ENCODE measurements at regions not wholly inside any gene's neighbourhood (a gene's known extent, or its start where the extent isn't known, plus 50 kb on each side); places are given as distances from the start of the nearest gene placed in this dataset.

GRCh38 chr9:134239939-134240338, 75.6 kb upstream of the RNU6ATAC start:
- Histone ChIP-seq H3K27me3 (no peaks in the 10 kb centered on the region), H3K4me3 (no peak overlapping the region), H3K79me2 (no peaks in the 10 kb centered on the region), H3K4me2 (no peak overlapping the region), H2AFZ (no peak overlapping the region), H3K4me1 (ENCODE audit: insufficient read depth) (peaks cover 11% of the 10 kb centered on the region), H4K20me1 (ENCODE audit: insufficient read depth, poor library complexity, severe bottlenecking) (no peaks in the 10 kb centered on the region), H3K9me3 (ENCODE audit: low read depth) (no peaks in the 10 kb centered on the region), H3K9me2 (replicated peaks; ENCODE audit: insufficient read depth) (no peaks in the 10 kb centered on the region), H3K36me3 (replicated peaks; ENCODE audit: insufficient read depth, low read depth) (no peaks in the 10 kb centered on the region), H3K27ac (peak overlapping the region; percentile 60)
- TF ChIP-seq EZH2 (IDR thresholded peaks at IDR 0.05; ENCODE audit: borderline replicate concordance), result no peak
- no peak for TF ChIP-seq EZH2phosphoT487 (IDR thresholded peaks at IDR 0.05; ENCODE audit: low read depth, severe bottlenecking, unreplicated experiment)
- no peak for TF ChIP-seq CTCF (IDR thresholded peaks at IDR 0.05; ENCODE audit: poor library complexity)
- no peak for DNase-seq (ENCODE audit: low spot score)
- WGBS (ENCODE audit: low lambda C conversion rate, missing lambda C conversion rate), result 83% methylated on average over 6 of the region's 7 CpGs

GRCh38 chr9:134240361-134240760, 76.0 kb upstream of the RNU6ATAC start:
- Histone ChIP-seq H2AFZ (no peak overlapping the region), H3K4me2 (no peak overlapping the region), H3K27me3 (no peaks in the 10 kb centered on the region), H3K27ac (peak overlapping the region; percentile 60), H3K79me2 (no peaks in the 10 kb centered on the region), H3K4me1 (ENCODE audit: insufficient read depth) (peaks cover 11% of the 10 kb centered on the region), H3K36me3 (replicated peaks; ENCODE audit: insufficient read depth, low read depth) (no peaks in the 10 kb centered on the region), H4K20me1 (ENCODE audit: insufficient read depth, poor library complexity, severe bottlenecking) (no peaks in the 10 kb centered on the region), H3K9me3 (ENCODE audit: low read depth) (no peaks in the 10 kb centered on the region), H3K4me3 (no peak overlapping the region), H3K9me2 (replicated peaks; ENCODE audit: insufficient read depth) (no peaks in the 10 kb centered on the region)
- WGBS (ENCODE audit: low lambda C conversion rate, missing lambda C conversion rate), result 52% methylated on average over 11 of the region's 11 CpGs
- no peak for DNase-seq (ENCODE audit: low spot score)
- no peak for TF ChIP-seq CTCF (IDR thresholded peaks at IDR 0.05; ENCODE audit: poor library complexity)
- no peak for TF ChIP-seq EZH2 (IDR thresholded peaks at IDR 0.05; ENCODE audit: borderline replicate concordance)
- TF ChIP-seq EZH2phosphoT487 (IDR thresholded peaks at IDR 0.05; ENCODE audit: low read depth, severe bottlenecking, unreplicated experiment), result no peak

GRCh38 chr9:134242706-134243105, 78.3 kb upstream of the RNU6ATAC start:
- Histone ChIP-seq H3K9me3 (ENCODE audit: low read depth) (no peaks in the 10 kb centered on the region), H4K20me1 (ENCODE audit: insufficient read depth, poor library complexity, severe bottlenecking) (no peaks in the 10 kb centered on the region), H2AFZ (no peak overlapping the region), H3K4me2 (no peak overlapping the region), H3K27ac (no peak overlapping the region), H3K9me2 (replicated peaks; ENCODE audit: insufficient read depth) (no peaks in the 10 kb centered on the region), H3K27me3 (no peaks in the 10 kb centered on the region), H3K79me2 (no peaks in the 10 kb centered on the region), H3K4me3 (no peak overlapping the region), H3K4me1 (ENCODE audit: insufficient read depth) (peaks cover 3% of the 10 kb centered on the region), H3K36me3 (replicated peaks; ENCODE audit: insufficient read depth, low read depth) (no peaks in the 10 kb centered on the region)
- TF ChIP-seq EZH2phosphoT487 (IDR thresholded peaks at IDR 0.05; ENCODE audit: low read depth, severe bottlenecking, unreplicated experiment), result no peak
- no peak for TF ChIP-seq EZH2 (IDR thresholded peaks at IDR 0.05; ENCODE audit: borderline replicate concordance)
- TF ChIP-seq CTCF (IDR thresholded peaks at IDR 0.05; ENCODE audit: poor library complexity), result no peak
- no peak for DNase-seq (ENCODE audit: low spot score)
- 79% methylated on average over 19 of the region's 19 CpGs for WGBS (ENCODE audit: low lambda C conversion rate, missing lambda C conversion rate)

All from hepatocyte (in vitro differentiated cells).